ENCODE measurements at regions not wholly inside any gene's neighbourhood (a gene's known extent, or its start where the extent isn't known, plus 50 kb on each side); places are given as distances from the start of the nearest gene placed in this dataset.

DNA sequence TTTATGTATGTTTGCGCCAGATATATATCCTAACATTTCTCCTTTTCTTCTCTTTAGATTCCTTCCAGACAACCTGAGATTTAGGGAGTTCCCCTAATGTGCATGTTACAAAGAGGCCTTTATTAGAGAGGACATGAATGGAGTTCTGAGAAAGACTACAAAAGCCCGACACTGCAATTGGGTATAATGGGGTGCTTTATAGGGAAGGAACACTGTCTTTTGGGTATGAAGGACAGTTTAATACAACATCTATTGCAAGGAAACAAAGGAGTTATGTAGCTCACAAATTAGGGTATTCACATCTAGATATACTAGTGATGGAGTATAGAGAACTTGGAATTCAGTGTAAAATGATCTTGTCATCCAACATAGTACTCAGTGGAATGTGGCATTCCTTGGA lies 383.8 kb downstream of the FIGN start:
- 90% methylated on average over 2 of the region's 2 CpGs for WGBS, 2 donors
- Histone ChIP-seq H3K9me3 (ENCODE audit: control insufficient read depth in 2 of 2, insufficient read depth in 1 of 2, low read depth in 1 of 2, low read length in 1 of 2) (no peaks in the 10 kb centered on the region), H3K27ac (ENCODE audit: low read depth in 2 of 2, low read length in 1 of 2) (no peak overlapping the region), H3K4me1 (ENCODE audit: control insufficient read depth in 2 of 2, insufficient read depth in 2 of 2, low read length in 1 of 2) (peaks cover 0 to 5% of the 10 kb centered on the region in 2 donors), H3K4me3 (ENCODE audit: low read depth in 1 of 2, low read length in 2 of 2) (no peak overlapping the region), H3K27me3 (ENCODE audit: control insufficient read depth in 1 of 2, insufficient read depth in 2 of 2, low read length in 2 of 2) (no peaks in the 10 kb centered on the region), H3K36me3 (ENCODE audit: control insufficient read depth in 2 of 2, insufficient read depth in 2 of 2, low read length in 1 of 2) (no peaks in the 10 kb centered on the region)

DNA sequence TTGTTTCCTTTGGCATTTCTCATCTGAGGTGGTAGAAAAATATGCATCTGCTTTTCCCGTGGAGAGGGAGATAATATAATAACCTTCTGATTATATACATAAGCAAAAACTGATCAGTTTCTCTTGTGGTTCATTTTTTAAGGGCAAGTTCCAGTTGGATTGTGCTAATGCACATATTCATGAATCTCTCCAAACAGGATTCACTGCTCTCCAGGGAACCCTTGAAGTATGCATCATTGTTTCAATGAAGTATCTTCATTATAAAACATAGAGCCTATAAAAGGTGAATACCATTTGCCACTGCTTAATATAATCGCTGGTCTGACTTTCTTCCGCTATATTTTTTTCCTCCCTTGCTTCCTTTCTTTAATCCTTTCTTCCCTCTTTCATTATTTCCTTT lies 384.7 kb downstream of the FIGN start:
- WGBS, 2 donors: 86 to 90% methylated on average over 3 of the region's 3 CpGs

DNA sequence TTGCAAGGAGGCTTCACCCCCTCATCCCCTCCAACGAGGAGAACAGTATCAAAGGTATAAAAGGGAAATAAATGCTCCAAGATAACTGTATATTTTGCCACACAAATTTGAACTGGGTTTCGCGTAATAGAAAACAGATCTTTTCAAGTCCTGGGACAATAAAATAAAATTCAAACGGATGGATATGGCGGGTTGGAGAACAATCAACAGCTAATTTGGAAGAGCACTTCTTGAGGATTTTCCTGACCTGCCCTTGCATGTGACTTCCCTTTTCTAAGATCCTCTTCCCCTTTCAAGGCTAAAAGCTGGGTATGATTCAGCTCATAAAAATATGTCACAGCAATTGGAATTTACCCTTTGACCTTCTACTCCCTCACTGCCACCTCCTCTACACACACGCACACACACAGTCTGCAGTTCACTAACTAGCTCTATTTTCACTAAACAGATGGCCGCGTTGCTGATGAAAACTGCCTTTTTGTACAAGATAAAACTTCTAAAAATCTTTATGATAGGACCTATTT lies 386.9 kb downstream of the FIGN start:
- Histone ChIP-seq H3K4me3 (ENCODE audit: low read depth in 1 of 2, low read length in 2 of 2) (no peak overlapping the region), H3K4me1 (ENCODE audit: control insufficient read depth in 2 of 2, insufficient read depth in 2 of 2, low read length in 1 of 2) (peaks cover 0 to 5% of the 10 kb centered on the region in 2 donors), H3K36me3 (ENCODE audit: control insufficient read depth in 2 of 2, insufficient read depth in 2 of 2, low read length in 1 of 2) (no peaks in the 10 kb centered on the region), H3K27ac (ENCODE audit: low read depth in 2 of 2, low read length in 1 of 2) (peak overlapping the region in 1 of 2 donors; percentile 61), H3K9me3 (ENCODE audit: control insufficient read depth in 2 of 2, insufficient read depth in 1 of 2, low read depth in 1 of 2, low read length in 1 of 2) (no peaks in the 10 kb centered on the region), H3K27me3 (ENCODE audit: control insufficient read depth in 1 of 2, insufficient read depth in 2 of 2, low read length in 2 of 2) (no peaks in the 10 kb centered on the region)
- 56 to 71% methylated on average over 8 of the region's 8 CpGs for WGBS, 2 donors

More for the DNA sequence above, 384.7 kb downstream of the FIGN start:
- H3K4me3 ChIP-seq (ENCODE audit: low read depth in 1 of 2, low read length in 2 of 2): no peak overlapping the region
- peaks cover 0 to 5% of the 10 kb centered on the region in 2 donors for H3K4me1 ChIP-seq (ENCODE audit: control insufficient read depth in 2 of 2, insufficient read depth in 2 of 2, low read length in 1 of 2)
- H3K9me3 ChIP-seq (ENCODE audit: control insufficient read depth in 2 of 2, insufficient read depth in 1 of 2, low read depth in 1 of 2, low read length in 1 of 2): no peaks in the 10 kb centered on the region
- no peak overlapping the region for H3K27ac ChIP-seq (ENCODE audit: low read depth in 2 of 2, low read length in 1 of 2)
- no peaks in the 10 kb centered on the region for H3K27me3 ChIP-seq (ENCODE audit: control insufficient read depth in 1 of 2, insufficient read depth in 2 of 2, low read length in 2 of 2)
- no peaks in the 10 kb centered on the region for H3K36me3 ChIP-seq (ENCODE audit: control insufficient read depth in 2 of 2, insufficient read depth in 2 of 2, low read length in 1 of 2)

DNA sequence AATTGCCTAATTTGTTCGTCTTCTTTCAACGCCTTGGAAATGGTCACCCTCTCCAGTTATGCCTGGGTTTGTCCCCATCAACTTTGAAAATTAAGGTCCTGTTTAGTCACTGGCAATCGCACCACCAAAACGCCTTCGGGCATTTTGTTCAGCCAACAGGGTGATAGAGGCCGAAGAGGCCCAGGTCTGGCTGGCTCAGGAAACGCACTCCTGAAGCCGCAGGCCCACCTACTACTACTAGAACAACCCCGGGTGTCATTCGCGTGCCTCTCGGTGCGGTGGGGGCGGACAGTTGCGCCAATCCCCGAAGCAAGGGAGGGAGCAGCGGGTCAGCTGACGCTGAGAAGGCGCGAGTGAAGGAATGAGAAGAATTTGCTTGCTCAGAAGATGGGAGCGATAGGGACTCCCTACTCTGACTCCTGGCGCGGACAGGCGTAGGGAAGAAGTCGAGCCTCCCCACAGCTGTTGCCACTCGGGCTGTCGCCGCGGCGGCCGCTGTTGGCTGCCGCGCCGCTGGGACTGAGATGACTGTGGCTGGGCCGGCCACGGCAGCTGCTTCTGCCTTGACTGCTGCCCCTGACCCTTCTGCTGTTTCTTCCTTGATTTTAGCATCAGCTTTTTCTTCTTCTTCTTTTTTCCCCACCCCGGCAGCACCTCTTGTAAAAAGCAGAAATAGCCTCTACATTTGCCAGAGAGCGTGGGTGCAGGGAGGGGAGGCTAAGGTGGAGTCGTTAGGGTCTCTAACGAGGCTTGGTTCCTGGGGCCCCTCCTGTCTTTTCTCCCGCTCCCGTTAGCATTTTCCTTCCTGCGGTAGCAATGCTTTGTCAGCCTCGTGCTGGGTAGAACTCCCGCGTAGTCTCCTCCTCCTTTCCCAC lies 387.6 kb downstream of the FIGN start:
- no peaks in the 10 kb centered on the region for H3K27me3 ChIP-seq (ENCODE audit: control insufficient read depth in 1 of 2, insufficient read depth in 2 of 2, low read length in 2 of 2)
- peak overlapping the region; percentile 13 to 31 for H3K4me3 ChIP-seq (ENCODE audit: low read depth in 1 of 2, low read length in 2 of 2)
- no peaks in the 10 kb centered on the region for H3K36me3 ChIP-seq (ENCODE audit: control insufficient read depth in 2 of 2, insufficient read depth in 2 of 2, low read length in 1 of 2)
- H3K9me3 ChIP-seq (ENCODE audit: control insufficient read depth in 2 of 2, insufficient read depth in 1 of 2, low read depth in 1 of 2, low read length in 1 of 2): no peaks in the 10 kb centered on the region
- WGBS, 2 donors: 24% methylated on average over 40 to 46 of the region's 46 CpGs
- peak overlapping the region; percentile 37 to 61 for H3K27ac ChIP-seq (ENCODE audit: low read depth in 2 of 2, low read length in 1 of 2)
- peaks cover 0 to 5% of the 10 kb centered on the region in 2 donors for H3K4me1 ChIP-seq (ENCODE audit: control insufficient read depth in 2 of 2, insufficient read depth in 2 of 2, low read length in 1 of 2)

DNA sequence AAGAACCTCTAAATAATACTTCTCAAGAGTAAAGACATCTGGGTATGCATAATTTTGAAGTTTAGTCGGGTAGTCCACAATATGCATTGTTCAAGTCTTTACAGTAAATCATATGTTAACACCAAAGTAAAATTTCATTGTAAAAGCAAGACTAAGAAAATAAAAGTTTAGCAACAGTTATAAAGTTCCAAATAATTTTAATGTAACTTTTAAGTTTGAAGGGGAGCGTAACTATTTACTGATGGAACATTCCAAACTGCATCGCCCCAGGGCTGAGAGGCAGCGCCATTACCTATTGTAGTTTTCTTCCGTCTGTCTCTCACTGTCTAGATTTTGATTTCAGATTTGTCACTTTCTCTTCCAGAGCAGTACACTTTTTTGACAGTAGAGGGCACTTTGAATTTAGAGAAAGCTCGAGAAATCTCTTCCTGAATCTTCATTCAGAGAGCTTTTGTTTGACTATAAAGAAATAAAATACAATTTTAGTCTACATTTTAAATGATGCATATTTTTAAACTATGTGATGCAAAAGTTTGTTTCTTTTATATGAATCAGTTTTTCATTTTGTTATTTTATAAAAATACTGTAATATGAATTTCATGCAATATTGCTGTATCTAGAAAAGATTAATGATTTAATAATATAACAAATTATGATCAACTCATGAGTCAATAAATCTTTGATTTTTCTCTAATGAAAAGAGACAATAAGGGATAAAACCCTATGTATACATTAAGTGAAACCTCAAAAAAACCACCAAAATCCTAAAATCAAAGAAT lies 389.8 kb downstream of the FIGN start:
- H3K4me1 ChIP-seq (ENCODE audit: control insufficient read depth in 2 of 2, insufficient read depth in 2 of 2, low read length in 1 of 2): peaks cover 0 to 5% of the 10 kb centered on the region in 2 donors
- H3K36me3 ChIP-seq (ENCODE audit: control insufficient read depth in 2 of 2, insufficient read depth in 2 of 2, low read length in 1 of 2): no peaks in the 10 kb centered on the region
- WGBS, 2 donors: 6 to 8% methylated on average over 6 of the region's 6 CpGs
- no peaks in the 10 kb centered on the region for H3K9me3 ChIP-seq (ENCODE audit: control insufficient read depth in 2 of 2, insufficient read depth in 1 of 2, low read depth in 1 of 2, low read length in 1 of 2)
- H3K27me3 ChIP-seq (ENCODE audit: control insufficient read depth in 1 of 2, insufficient read depth in 2 of 2, low read length in 2 of 2): no peaks in the 10 kb centered on the region
- H3K4me3 ChIP-seq (ENCODE audit: low read depth in 1 of 2, low read length in 2 of 2): no peak overlapping the region
- no peak overlapping the region for H3K27ac ChIP-seq (ENCODE audit: low read depth in 2 of 2, low read length in 1 of 2)

DNA sequence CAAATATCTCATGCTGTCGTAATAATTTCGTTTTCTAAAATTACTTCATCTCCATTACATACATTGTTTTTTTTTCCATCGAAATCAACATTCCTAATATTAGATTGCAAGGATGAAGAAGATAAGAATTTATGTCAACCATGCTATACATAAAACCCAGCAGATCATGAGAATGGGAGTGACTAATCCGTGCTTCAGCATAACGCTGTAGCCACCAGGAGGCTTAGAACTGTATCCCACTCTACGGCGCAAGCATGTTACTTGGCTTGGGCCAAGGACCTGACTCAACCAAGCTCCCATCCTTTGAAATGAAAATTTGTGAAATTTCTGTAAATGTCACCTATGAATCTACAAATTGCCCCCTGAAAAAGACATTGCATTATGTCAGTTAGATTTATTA lies 392.5 kb downstream of the FIGN start:
- WGBS, 2 donors: 90 to 91% methylated on average over 7 of the region's 7 CpGs
- Histone ChIP-seq H3K4me1 (ENCODE audit: control insufficient read depth in 2 of 2, insufficient read depth in 2 of 2, low read length in 1 of 2) (peaks cover 0 to 3% of the 10 kb centered on the region in 2 donors), H3K9me3 (ENCODE audit: control insufficient read depth in 2 of 2, insufficient read depth in 1 of 2, low read depth in 1 of 2, low read length in 1 of 2) (no peaks in the 10 kb centered on the region), H3K27me3 (ENCODE audit: control insufficient read depth in 1 of 2, insufficient read depth in 2 of 2, low read length in 2 of 2) (no peaks in the 10 kb centered on the region), H3K36me3 (ENCODE audit: control insufficient read depth in 2 of 2, insufficient read depth in 2 of 2, low read length in 1 of 2) (no peaks in the 10 kb centered on the region), H3K4me3 (ENCODE audit: low read depth in 1 of 2, low read length in 2 of 2) (no peak overlapping the region), H3K27ac (ENCODE audit: low read depth in 2 of 2, low read length in 1 of 2) (no peak overlapping the region)

DNA sequence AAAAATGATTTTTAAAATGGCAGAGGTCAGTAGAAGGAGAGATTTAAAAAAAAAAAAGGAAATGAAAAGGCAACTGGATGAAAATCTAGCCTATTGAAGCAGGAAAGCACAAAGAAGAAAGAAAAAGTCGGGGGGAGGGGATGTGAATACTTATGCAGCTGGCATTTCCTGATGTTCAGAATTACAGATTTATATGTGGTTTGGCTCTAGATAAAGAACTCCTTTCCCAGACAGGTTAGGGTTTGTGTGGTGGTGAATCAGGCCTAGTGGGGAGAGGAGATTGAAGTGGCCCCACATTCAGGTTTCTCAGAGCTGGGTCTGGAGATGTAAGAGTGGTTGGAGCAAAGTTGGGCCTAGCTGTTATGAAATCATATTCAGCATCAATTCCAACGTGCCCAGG lies 394.4 kb downstream of the FIGN start:
- no peaks in the 10 kb centered on the region for H3K27me3 ChIP-seq (ENCODE audit: control insufficient read depth in 1 of 2, insufficient read depth in 2 of 2, low read length in 2 of 2)
- no peak overlapping the region for H3K27ac ChIP-seq (ENCODE audit: low read depth in 2 of 2, low read length in 1 of 2)
- no peaks in the 10 kb centered on the region for H3K9me3 ChIP-seq (ENCODE audit: control insufficient read depth in 2 of 2, insufficient read depth in 1 of 2, low read depth in 1 of 2, low read length in 1 of 2)
- 41 to 50% methylated on average over 2 of the region's 2 CpGs for WGBS, 2 donors
- H3K4me3 ChIP-seq (ENCODE audit: low read depth in 1 of 2, low read length in 2 of 2): no peak overlapping the region
- no peaks in the 10 kb centered on the region for H3K4me1 ChIP-seq (ENCODE audit: control insufficient read depth in 2 of 2, insufficient read depth in 2 of 2, low read length in 1 of 2)
- no peaks in the 10 kb centered on the region for H3K36me3 ChIP-seq (ENCODE audit: control insufficient read depth in 2 of 2, insufficient read depth in 2 of 2, low read length in 1 of 2)

DNA sequence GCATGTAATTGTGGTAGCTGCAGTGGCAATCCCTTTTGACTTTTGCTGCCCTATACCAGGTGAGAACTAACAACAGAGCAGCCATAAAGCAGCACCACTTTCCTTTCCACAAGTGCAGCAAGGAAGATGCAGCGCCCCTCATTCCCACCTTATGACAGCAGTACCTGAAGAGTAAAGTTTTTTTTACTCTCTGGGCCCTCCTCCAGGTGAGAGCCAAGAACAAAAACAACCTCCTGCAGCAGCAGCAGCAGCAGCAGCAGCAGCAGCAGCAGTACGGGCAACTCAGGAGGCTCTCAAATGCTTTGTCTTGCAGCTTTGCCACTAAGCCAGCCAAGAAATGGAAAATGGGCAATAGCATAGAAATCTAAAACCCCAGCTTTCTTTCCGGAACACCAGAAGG lies 397.5 kb downstream of the FIGN start:
- no peaks in the 10 kb centered on the region for H3K4me1 ChIP-seq (ENCODE audit: control insufficient read depth in 2 of 2, insufficient read depth in 2 of 2, low read length in 1 of 2)
- H3K4me3 ChIP-seq (ENCODE audit: low read depth in 1 of 2, low read length in 2 of 2): no peak overlapping the region
- 73 to 81% methylated on average over 3 of the region's 3 CpGs for WGBS, 2 donors
- H3K9me3 ChIP-seq (ENCODE audit: control insufficient read depth in 2 of 2, insufficient read depth in 1 of 2, low read depth in 1 of 2, low read length in 1 of 2): no peaks in the 10 kb centered on the region
- no peaks in the 10 kb centered on the region for H3K36me3 ChIP-seq (ENCODE audit: control insufficient read depth in 2 of 2, insufficient read depth in 2 of 2, low read length in 1 of 2)
- no peak overlapping the region for H3K27ac ChIP-seq (ENCODE audit: low read depth in 2 of 2, low read length in 1 of 2)
- no peaks in the 10 kb centered on the region for H3K27me3 ChIP-seq (ENCODE audit: control insufficient read depth in 1 of 2, insufficient read depth in 2 of 2, low read length in 2 of 2)

DNA sequence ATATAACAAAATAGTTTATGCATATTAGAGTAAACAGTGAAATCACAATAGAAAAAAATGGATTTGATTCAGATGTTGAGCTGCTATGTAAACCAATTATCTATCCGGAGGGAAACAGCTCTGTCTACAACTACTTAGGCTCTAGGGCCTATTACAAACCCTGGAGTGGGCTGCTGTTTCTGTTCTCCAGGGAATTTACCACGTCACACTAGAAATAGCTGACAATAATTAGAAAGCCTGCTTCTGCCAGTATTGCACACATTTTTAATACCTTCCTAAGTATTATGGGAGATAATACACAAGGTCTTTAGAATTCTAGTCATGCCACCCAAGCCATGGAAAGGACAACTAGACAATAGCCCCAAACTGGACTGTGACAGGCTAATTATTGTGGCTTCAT lies 411.1 kb downstream of the FIGN start:
- 47 to 62% methylated on average over 2 of the region's 2 CpGs for whole genome bisulfite sequencing, 2 donors
- no peak overlapping the region for H3K27ac ChIP-seq (ENCODE audit: low read depth in 2 of 2, low read length in 1 of 2)
- no peaks in the 10 kb centered on the region for H3K4me1 ChIP-seq (ENCODE audit: control insufficient read depth in 2 of 2, insufficient read depth in 2 of 2, low read length in 1 of 2)
- H3K27me3 ChIP-seq (ENCODE audit: control insufficient read depth in 1 of 2, insufficient read depth in 2 of 2, low read length in 2 of 2): no peaks in the 10 kb centered on the region
- H3K9me3 ChIP-seq (ENCODE audit: control insufficient read depth in 2 of 2, insufficient read depth in 1 of 2, low read depth in 1 of 2, low read length in 1 of 2): no peaks in the 10 kb centered on the region
- H3K36me3 ChIP-seq (ENCODE audit: control insufficient read depth in 2 of 2, insufficient read depth in 2 of 2, low read length in 1 of 2): no peaks in the 10 kb centered on the region
- no peak overlapping the region for H3K4me3 ChIP-seq (ENCODE audit: low read depth in 1 of 2, low read length in 2 of 2)

Measured in esophagus (tissue), 2 donors.